HEK293T (cell line): ENCODE measurements at regions not wholly inside any gene's neighbourhood (a gene's known extent, or its start where the extent isn't known, plus 50 kb on each side); places are given as distances from the start of the nearest gene placed in this dataset.

Experiments
- ARNT ChIP-seq: fragments of 450-650 bp; IDR thresholded peaks from 2 replicates; pipeline ENCODE4 v1.6.1; 2017; ENCODE audit warnings: mild to moderate bottlenecking
- ELF4 ChIP-seq: fragments of 450-650 bp; IDR thresholded peaks from 2 replicates; pipeline ENCODE4 v1.6.1; 2017; ENCODE audit warnings: antibody characterized with exemption
- FOXK2 ChIP-seq: fragments of 450-650 bp; IDR thresholded peaks from 2 replicates; pipeline ENCODE4 v1.6.1; 2016; ENCODE audit warnings: mild to moderate bottlenecking
- NFRKB ChIP-seq: fragments of 450-650 bp; IDR thresholded peaks from 2 replicates; pipeline ENCODE4 v1.6.1; 2016; ENCODE audit warnings: mild to moderate bottlenecking, moderate library complexity
- SP1 ChIP-seq: fragments of 450-650 bp; IDR thresholded peaks from 2 replicates; pipeline ENCODE4 v1.6.1; 2017
- TARDBP ChIP-seq: fragments of 450-650 bp; IDR thresholded peaks from 2 replicates; pipeline ENCODE4 v1.6.1; 2016
- TF ChIP-seq, protein P1 (sequence below): fragments of 450-650 bp; IDR thresholded peaks from 2 replicates; pipeline ENCODE4 v1.6.1; 2016

DNA sequence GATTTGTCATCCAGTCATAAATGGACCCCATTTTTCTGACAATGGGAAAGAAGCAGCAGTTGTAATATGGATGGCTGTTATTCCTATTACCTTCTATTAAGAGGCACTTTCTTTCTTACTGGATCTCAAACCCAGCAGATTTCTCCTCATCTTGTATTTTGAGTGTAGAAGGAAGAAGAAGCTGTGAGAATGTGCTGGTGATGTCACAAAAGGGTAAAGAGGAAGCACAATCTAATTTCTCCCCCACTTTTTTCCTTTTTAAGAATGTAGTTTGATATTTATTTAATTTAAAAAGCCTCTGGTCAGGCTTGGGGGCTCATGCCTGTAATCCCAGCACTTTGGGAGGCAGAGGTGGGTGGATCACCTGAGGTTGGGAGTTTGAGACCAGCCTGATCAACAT, 100.0 kb upstream of the JARID2 start:
- TF ChIP-seq ELF4 (no peak), ARNT (no peak), SP1 (no peak), NFRKB (no peak), TARDBP (no peak), FOXK2 (no peak)
- TF ChIP-seq, protein P1, sequence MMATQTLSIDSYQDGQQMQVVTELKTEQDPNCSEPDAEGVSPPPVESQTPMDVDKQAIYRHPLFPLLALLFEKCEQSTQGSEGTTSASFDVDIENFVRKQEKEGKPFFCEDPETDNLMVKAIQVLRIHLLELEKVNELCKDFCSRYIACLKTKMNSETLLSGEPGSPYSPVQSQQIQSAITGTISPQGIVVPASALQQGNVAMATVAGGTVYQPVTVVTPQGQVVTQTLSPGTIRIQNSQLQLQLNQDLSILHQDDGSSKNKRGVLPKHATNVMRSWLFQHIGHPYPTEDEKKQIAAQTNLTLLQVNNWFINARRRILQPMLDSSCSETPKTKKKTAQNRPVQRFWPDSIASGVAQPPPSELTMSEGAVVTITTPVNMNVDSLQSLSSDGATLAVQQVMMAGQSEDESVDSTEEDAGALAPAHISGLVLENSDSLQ: no peak
